HG02852 (cell line): ENCODE measurements at regions not wholly inside any gene's neighbourhood (a gene's known extent, or its start where the extent isn't known, plus 50 kb on each side); places are given as distances from the start of the nearest gene placed in this dataset.
"Not testable (repeated sequence)": the region's sequence is repeated elsewhere in the genome, so short reads cannot be mapped to it uniquely, and the experiment has no call there.

Source experiments
- ATAC-seq: cut with Tn5 transposase; IDR thresholded peaks from one replicate; pipeline ENCODE4 v1.9.1; 2021; ENCODE audit warnings: mild to moderate bottlenecking, moderate library complexity; ENCODE audit not compliant: unreplicated experiment

GRCh38 chr3:162369306-162369705 lies 872.7 kb downstream of the OTOL1 start:
- ATAC-seq: no peak

- ATAC-seq: no peak
These were observed 873.5 kb downstream of the OTOL1 start for GRCh38 chr3:162370141-162370540.

- ATAC-seq: no peak
These were observed 880.2 kb downstream of the OTOL1 start for GRCh38 chr3:162376761-162377160.

DNA sequence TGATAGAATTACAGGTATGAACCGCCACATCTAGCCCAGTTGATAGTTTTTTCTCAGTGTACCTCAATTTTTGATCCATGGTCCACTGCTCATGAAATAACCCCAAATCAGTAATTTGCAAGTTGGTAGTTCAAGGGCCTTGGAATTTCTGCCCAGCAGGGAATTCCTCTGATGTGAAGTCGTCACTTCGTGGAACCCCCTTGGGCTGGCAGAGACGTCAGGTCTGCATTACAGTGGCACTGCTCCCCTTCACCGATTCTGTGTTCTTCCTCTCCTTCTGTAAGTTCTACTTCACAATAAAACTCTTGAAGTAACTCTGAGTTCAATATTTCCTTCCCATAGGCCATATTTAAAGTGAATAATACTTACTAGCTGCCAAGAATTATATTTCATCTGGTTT lies 881.0 kb downstream of the OTOL1 start:
- no peak for ATAC-seq

DNA sequence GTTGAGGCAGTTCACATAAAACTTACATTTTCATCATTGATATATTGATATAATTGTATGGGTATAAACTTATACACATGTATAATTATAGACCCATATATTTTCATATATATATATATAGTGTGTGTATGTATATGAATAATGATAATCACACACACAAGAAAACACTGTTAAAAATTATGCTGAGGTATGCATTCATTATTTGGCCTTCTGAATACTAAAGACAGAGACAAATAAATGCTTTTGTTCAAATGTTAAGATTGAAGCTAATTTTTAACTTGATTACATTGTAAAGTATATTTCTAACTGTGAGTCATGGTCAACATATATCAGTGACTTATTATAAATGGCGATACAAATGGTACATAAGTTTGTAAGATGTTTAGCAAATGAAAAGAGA lies 888.8 kb downstream of the OTOL1 start:
- ATAC-seq: no peak

DNA sequence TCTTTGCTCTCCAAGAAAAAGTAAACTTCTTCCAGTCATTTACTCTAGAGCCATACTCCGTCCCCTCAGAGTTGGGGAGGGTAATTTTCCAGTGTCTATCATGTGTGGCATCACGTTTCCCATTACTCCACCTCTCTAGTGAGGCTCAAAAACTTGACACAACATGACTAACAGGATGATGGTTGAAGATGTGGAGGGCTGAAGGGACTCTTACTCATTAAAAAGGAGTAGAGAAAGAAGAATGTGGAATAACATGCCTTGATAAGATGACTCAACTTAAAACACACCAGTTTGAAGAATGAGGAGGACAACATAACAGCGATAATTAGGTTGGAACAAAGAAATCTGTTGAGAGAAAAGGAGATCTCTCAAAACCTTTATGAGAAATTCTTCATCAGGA lies 894.3 kb downstream of the OTOL1 start:
- ATAC-seq: no peak

- no peak for ATAC-seq
These were observed 894.7 kb downstream of the OTOL1 start for GRCh38 chr3:162391301-162391700.

- ATAC-seq: no peak
These were observed 898.9 kb downstream of the OTOL1 start for GRCh38 chr3:162395496-162395895.

GRCh38 chr3:162398554-162398953 lies 901.9 kb downstream of the OTOL1 start:
- no peak for ATAC-seq

DNA sequence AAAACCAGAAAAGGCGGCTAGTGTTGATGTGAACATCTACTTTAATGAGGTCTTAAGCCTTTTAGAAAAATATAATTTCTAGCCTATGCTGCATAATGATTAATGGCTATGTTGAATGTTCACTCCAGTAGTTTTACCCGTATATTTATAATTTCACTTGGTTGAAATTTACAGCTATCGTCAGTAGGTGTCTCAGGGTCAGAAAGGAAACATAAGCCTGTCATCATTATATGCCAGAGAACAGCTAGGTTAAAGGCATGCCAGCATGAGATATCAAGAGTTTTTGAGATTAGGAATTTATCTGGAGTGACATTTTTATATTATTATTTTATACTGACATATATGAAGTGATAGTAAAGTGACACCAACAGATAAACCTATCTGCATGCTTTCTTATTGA lies 904.1 kb downstream of the OTOL1 start:
- no peak for ATAC-seq

DNA sequence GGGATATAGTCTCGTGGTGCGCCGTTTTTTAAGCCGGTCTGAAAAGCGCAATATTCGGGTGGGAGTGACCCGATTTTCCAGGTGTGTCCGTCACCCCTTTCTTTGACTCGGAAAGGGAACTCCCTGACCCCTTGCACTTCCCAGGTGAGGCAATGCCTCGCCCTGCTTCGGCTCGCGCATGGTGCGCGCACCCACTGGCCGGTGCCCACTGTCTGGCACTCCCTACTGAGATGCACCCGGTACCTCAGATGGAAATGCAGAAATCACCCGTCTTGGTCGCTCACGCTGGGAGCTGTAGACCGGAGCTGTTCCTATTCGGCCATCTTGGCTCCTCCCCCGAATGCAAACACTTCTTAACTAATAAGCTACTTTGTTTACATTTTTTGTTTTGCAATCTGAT lies 914.9 kb downstream of the OTOL1 start:
- ATAC-seq: not testable (repeated sequence)

DNA sequence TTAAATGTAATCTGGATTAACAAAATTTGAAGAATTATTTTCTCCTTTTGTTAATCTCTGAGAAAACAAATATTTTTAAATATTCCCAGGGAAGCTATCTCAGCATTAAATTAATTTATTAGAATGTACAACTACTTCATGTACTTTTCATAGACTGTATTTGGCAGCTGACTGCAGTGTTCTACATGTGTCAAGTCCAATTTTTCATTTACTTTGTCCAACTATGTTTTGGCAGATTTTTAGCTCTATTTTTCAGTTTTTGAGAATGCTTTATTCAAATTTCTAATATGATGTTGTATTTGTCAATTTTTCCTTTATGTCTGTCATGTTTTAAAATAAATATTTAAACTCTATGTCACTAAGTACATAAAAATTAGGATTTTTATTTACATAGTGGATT lies 925.1 kb downstream of the OTOL1 start:
- ATAC-seq: no peak

- no peak for ATAC-seq
These were observed 931.6 kb downstream of the OTOL1 start for GRCh38 chr3:162428192-162428591.

GRCh38 chr3:162435750-162436149 lies 939.1 kb downstream of the OTOL1 start:
- no peak for ATAC-seq

GRCh38 chr3:162436826-162437225 lies 940.2 kb downstream of the OTOL1 start:
- no peak for ATAC-seq

DNA sequence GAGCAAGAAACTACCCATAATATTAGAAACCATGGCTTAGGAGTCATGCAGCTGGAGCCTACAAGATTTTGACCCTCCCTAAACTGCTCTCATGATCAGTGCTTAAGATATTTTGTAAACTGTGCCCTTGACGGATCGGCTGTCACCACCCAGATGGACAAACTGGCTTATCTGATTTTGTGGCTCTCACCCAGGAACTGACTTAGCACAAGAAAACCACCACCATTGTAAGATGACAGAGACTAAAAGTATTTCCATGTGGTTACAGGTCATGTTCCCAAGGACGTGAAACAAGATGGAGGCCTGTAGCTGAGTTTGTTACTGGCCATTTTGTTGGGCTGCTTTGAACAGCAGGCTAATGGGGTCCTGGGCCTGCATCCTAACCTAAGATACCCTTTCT lies 940.9 kb downstream of the OTOL1 start:
- ATAC-seq: no peak

DNA sequence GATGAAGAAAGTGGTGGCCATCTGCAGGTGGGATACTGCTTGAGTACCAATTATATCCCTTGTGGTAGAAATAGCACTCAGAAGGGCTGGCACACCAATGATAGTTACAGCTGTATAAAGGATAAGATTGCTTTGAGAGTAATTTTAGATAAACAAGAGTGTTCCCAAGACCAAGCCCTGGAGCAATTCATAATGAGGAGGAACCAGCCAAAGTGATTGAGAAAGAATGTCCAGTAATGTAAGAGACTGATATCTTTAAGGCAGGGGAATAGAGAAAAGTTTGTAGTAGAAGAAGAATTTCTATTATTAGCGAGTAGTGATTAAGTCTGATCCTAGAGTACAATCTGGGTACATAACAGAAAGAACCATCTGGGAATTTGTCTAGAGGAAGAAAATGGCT lies 945.1 kb downstream of the OTOL1 start:
- ATAC-seq: no peak

DNA sequence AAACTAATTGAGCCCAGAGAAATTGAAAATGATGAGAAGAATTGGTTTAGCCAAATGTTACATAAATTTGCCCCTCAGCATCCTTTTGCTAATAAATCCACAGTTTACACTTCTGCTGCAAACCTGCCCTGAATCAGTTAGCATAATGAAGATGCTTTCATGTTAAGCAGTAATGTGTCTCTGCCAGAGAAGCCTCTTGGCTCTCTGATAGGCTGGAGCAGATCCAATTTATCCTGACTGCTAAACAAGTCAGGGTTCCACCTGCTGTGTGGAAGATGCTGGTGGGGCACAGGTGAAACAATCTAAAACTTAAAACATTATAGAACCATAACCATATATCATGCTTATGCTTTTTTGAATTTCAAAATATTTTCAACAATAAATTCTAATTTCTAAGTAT lies 946.8 kb downstream of the OTOL1 start:
- ATAC-seq: no peak

DNA sequence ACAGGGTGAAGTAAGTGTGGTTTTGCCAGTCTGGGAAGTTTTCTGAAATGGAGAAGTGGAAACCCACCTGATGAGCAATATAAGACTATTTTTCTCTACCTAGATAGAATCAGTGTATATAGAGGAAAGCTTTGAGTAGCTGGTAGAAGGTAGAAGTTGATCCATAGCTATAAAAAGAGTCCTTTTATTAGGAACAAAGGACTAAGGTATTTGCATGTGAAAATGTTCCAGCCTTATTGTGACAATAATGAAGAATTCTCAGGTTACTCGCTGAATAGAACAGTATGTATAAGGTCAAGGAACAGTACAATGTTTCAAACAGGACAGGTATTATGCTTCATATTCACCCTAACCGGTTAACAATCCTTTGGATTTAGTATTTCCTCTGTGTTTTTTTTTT lies 972.2 kb downstream of the OTOL1 start:
- no peak for ATAC-seq

GRCh38 chr3:162487138-162487537 lies 990.5 kb downstream of the OTOL1 start:
- ATAC-seq: no peak

DNA sequence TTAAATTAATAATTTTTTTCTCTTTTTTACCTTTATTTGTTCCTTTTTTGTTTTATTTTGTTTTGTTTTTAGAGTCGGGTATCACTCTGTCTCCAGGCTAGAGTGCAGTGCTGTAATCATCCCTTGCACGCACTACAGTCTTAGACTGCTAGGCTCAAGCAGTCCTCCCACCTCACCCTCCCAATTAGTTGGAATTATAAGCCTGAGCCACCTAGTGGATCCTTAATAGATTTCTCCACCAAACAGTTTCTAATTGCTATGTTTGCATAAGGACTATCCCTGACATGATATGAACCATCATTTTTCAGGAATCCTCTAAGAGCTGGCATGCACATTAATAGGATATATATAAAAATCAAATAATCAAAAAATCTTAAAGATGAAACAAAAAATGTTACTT lies 993.2 kb downstream of the OTOL1 start:
- ATAC-seq: no peak

GRCh38 chr3:162491952-162492351 lies 995.3 kb downstream of the OTOL1 start:
- ATAC-seq: no peak

DNA sequence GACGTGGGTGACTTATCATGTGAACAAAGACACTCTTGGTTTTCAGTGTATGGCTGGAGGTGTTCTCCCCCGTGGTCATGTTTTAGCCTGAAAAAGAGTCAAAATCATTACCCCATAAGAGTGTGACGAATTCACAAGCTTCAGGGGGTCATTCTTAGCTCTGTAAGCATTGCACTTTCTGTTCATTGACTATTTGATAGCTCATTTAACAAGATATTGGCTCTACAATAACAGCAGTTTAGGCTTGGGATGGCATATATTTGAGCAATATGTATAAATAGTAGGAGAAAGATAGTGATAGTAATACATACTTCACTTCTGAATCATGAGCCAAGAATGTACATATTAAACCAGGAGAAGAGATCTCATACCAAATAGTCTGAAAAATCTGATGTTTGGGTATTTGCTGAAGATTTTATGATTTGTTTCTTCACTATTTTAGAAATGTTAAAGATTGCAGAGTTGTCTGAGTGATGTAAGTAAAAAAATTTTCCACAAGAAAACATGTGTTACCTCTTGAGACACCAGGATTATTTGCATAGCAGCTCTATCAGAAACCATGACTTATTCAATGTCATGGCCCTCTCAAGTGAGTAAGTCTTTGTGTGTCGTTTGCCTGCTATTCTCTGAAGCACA lies 996.0 kb downstream of the OTOL1 start:
- no peak for ATAC-seq
